Ascending aorta (tissue), 2 donors: ENCODE measurements at regions not wholly inside any gene's neighbourhood (a gene's known extent, or its start where the extent isn't known, plus 50 kb on each side); places are given as distances from the start of the nearest gene placed in this dataset.

Source experiments
- DNase-seq, 2 donors: peaks; one replicate each; pipeline ENCODE4 v3.0.0-alpha.2; 2019; ENCODE audit warnings: low spot score in 2 of 2
- H3K27ac ChIP-seq, 2 donors: fragments of 200-600 bp; sonication (generic); one replicate each; pipeline ENCODE4 v1.5.1; 2016 to 2017; ENCODE audit warnings: mild to moderate bottlenecking in 1 of 2
- H3K27me3 ChIP-seq: fragments of 200-600 bp; sonication (generic); one replicate; pipeline ENCODE4 v1.5.1; 2017
- H3K36me3 ChIP-seq, 2 donors: fragments of 200-600 bp; sonication (generic); one replicate each; pipeline ENCODE4 v1.5.1; 2016
- H3K4me1 ChIP-seq, 2 donors: fragments of 200-600 bp; sonication (generic); one replicate each; pipeline ENCODE4 v1.5.1; 2016 to 2017; ENCODE audit warnings: mild to moderate bottlenecking in 1 of 2
- H3K4me3 ChIP-seq, 2 donors: fragments of 200-600 bp; sonication (generic); one replicate each; pipeline ENCODE4 v1.5.1; 2016 to 2017; ENCODE audit warnings: mild to moderate bottlenecking in 1 of 2
- H3K9me3 ChIP-seq, 2 donors: fragments of 200-600 bp; sonication (generic); one replicate each; pipeline ENCODE4 v1.5.1; 2016
- CTCF ChIP-seq, 3 experiments: fragments of 200-600 bp in 2 of 3; fragments of 450-650 bp in 1 of 3; sonication (generic) in 2 of 3; IDR thresholded peaks; one replicate each; pipeline ENCODE4 v1.5.1; 2016 to 2019; ENCODE audit warnings: antibody characterized with exemption in 3 of 3, mild to moderate bottlenecking in 1 of 3, moderate library complexity in 1 of 3
- intact Hi-C: fragments of 100-400 bp; cut with DNase I; formaldehyde crosslinking; loops from one replicate; pipeline ENCODE4 v1.15.1; 2023

GRCh38 chr5:97847920-97848631 lies 665.0 kb upstream of the RIOK2 start:
- intact Hi-C loops = no loop called here
- H3K36me3 ChIP-seq = no peaks in the 10 kb centered on the region
- H3K9me3 ChIP-seq = no peaks in the 10 kb centered on the region
- TF ChIP-seq CTCF (IDR thresholded peaks at IDR 0.05) = no peak
- no peak for DNase-seq
- no peaks in the 10 kb centered on the region for H3K27me3 ChIP-seq
- no peak overlapping the region for H3K27ac ChIP-seq
- H3K4me3 ChIP-seq = no peak overlapping the region
- no peaks in the 10 kb centered on the region for H3K4me1 ChIP-seq

- no peaks in the 10 kb centered on the region for H3K9me3 ChIP-seq
- H3K36me3 ChIP-seq = no peaks in the 10 kb centered on the region
- intact Hi-C loops = no loop called here
- no peak overlapping the region for H3K27ac ChIP-seq
- DNase-seq = no peak
- H3K4me3 ChIP-seq = no peak overlapping the region
- no peak for TF ChIP-seq CTCF (IDR thresholded peaks at IDR 0.05)
- no peaks in the 10 kb centered on the region for H3K4me1 ChIP-seq
- no peaks in the 10 kb centered on the region for H3K27me3 ChIP-seq
Observed at GRCh38 chr5:97851036-97851435, 668.0 kb upstream of the RIOK2 start.

GRCh38 chr5:97854871-97855762 lies 672.1 kb upstream of the RIOK2 start:
- no peak for TF ChIP-seq CTCF (IDR thresholded peaks at IDR 0.05)
- peaks cover 0 to 7% of the 10 kb centered on the region in 2 donors for H3K9me3 ChIP-seq
- H3K27ac ChIP-seq = no peak overlapping the region
- intact Hi-C loops = no loop called here
- no peaks in the 10 kb centered on the region for H3K4me1 ChIP-seq
- no peak overlapping the region for H3K4me3 ChIP-seq
- no peak for DNase-seq
- no peaks in the 10 kb centered on the region for H3K36me3 ChIP-seq
- H3K27me3 ChIP-seq = no peaks in the 10 kb centered on the region

GRCh38 chr5:97874491-97874890 lies 691.4 kb upstream of the RIOK2 start:
- intact Hi-C loops = no loop called here
- H3K4me1 ChIP-seq = no peaks in the 10 kb centered on the region
- H3K27ac ChIP-seq = no peak overlapping the region
- no peak for DNase-seq
- H3K27me3 ChIP-seq = no peaks in the 10 kb centered on the region
- no peaks in the 10 kb centered on the region for H3K36me3 ChIP-seq
- no peaks in the 10 kb centered on the region for H3K9me3 ChIP-seq
- no peak overlapping the region for H3K4me3 ChIP-seq
- no peak for TF ChIP-seq CTCF (IDR thresholded peaks at IDR 0.05)

- intact Hi-C loops = no loop called here
- no peak for DNase-seq
- H3K36me3 ChIP-seq = no peaks in the 10 kb centered on the region
- no peaks in the 10 kb centered on the region for H3K27me3 ChIP-seq
- no peaks in the 10 kb centered on the region for H3K9me3 ChIP-seq
- no peak overlapping the region for H3K4me3 ChIP-seq
- TF ChIP-seq CTCF (IDR thresholded peaks at IDR 0.05) = no peak
- H3K27ac ChIP-seq = no peak overlapping the region
- H3K4me1 ChIP-seq = no peaks in the 10 kb centered on the region
Observed at GRCh38 chr5:97876272-97876671, 693.2 kb upstream of the RIOK2 start.
